ENCODE measurements at regions not wholly inside any gene's neighbourhood (a gene's known extent, or its start where the extent isn't known, plus 50 kb on each side); places are given as distances from the start of the nearest gene placed in this dataset.

GRCh38 chr9:23559522-23559921 is 266.5 kb downstream of the ELAVL2 start:
- TF ChIP-seq CTCF (conservative IDR thresholded peaks at IDR 0.05; ENCODE audit: low read depth, low read length) (no peak), POLR2A (IDR thresholded peaks at IDR 0.05; ENCODE audit: low read depth, low read length) (no peak), BHLHE40 (IDR thresholded peaks at IDR 0.05; ENCODE audit: low read depth, low read length) (no peak), RAD21 (IDR thresholded peaks at IDR 0.05; ENCODE audit: low read length) (no peak), ELK1 (IDR thresholded peaks at IDR 0.05; ENCODE audit: borderline replicate concordance, low read depth, low read length) (no peak), MXI1 (IDR thresholded peaks at IDR 0.05; ENCODE audit: borderline replicate concordance, low read depth, low read length) (no peak), USF2 (IDR thresholded peaks at IDR 0.05; ENCODE audit: low read depth, low read length) (no peak), RFX5 (IDR thresholded peaks at IDR 0.05; ENCODE audit: low read depth, low read length) (no peak), RCOR1 (IDR thresholded peaks at IDR 0.05; ENCODE audit: insufficient replicate concordance, low read length) (no peak), MAZ (IDR thresholded peaks at IDR 0.05; ENCODE audit: borderline replicate concordance, low read depth, low read length) (no peak), CEBPB (IDR thresholded peaks at IDR 0.05; ENCODE audit: low read depth, low read length) (no peak), SMC3 (IDR thresholded peaks at IDR 0.05; ENCODE audit: low read depth, low read length) (no peak), CHD1 (IDR thresholded peaks at IDR 0.05; ENCODE audit: low read depth, low read length) (no peak), NFE2L2 (IDR thresholded peaks at IDR 0.05; ENCODE audit: low read depth, low read length) (no peak)

All from IMR-90 (cell line).